ENCODE measurements at regions not wholly inside any gene's neighbourhood (a gene's known extent, or its start where the extent isn't known, plus 50 kb on each side); places are given as distances from the start of the nearest gene placed in this dataset.
"Not testable (repeated sequence)": the region's sequence is repeated elsewhere in the genome, so short reads cannot be mapped to it uniquely, and the experiment has no call there.

GRCh38 chr6:94785514-94785913, 791.8 kb upstream of the MANEA start:
- DNase-seq (ENCODE audit: low read depth) (no peak), FAIRE-seq (no peak)
- Histone ChIP-seq H3K27ac (ENCODE audit: low read depth, low read length) (no peak overlapping the region), H3K4me1 (ENCODE audit: insufficient read depth, low read length) (no peaks in the 10 kb centered on the region), H3K9ac (ENCODE audit: low read length) (no peak overlapping the region), H2AFZ (ENCODE audit: low read depth, low read length) (no peak overlapping the region), H3K79me2 (ENCODE audit: insufficient read depth, low read length) (no peaks in the 10 kb centered on the region), H3K9me3 (ENCODE audit: insufficient read depth, low read depth, low read length) (no peaks in the 10 kb centered on the region), H3K27me3 (ENCODE audit: insufficient read depth, low read length) (no peaks in the 10 kb centered on the region), H4K20me1 (ENCODE audit: insufficient read depth, low read length) (no peaks in the 10 kb centered on the region), H3K4me3 (ENCODE audit: insufficient read depth, low read depth, low read length) (no peak overlapping the region), H3K36me3 (ENCODE audit: insufficient read depth, low read length) (no peaks in the 10 kb centered on the region), H3K4me2 (ENCODE audit: low read length) (no peak overlapping the region)
- Mint-ChIP-seq H3K27ac (ENCODE audit: unreplicated experiment) (no peak overlapping the region), H3K4me3 (ENCODE audit: unreplicated experiment) (no peak overlapping the region), H3K9me3 (ENCODE audit: unreplicated experiment) (peaks cover 2% of the 10 kb centered on the region), H3K36me3 (ENCODE audit: low read depth, unreplicated experiment) (no peaks in the 10 kb centered on the region), H3K4me1 (ENCODE audit: low read depth, unreplicated experiment) (no peaks in the 10 kb centered on the region), H3K27me3 (ENCODE audit: low read depth, unreplicated experiment) (no peaks in the 10 kb centered on the region)
- TF ChIP-seq CTCF (IDR thresholded peaks at IDR 0.05; ENCODE audit: insufficient read depth, low read depth, low read length) (no peak), EZH2 (IDR thresholded peaks at IDR 0.05; ENCODE audit: insufficient read depth, low read length) (no peak)

- H3K9me3 ChIP-seq (ENCODE audit: insufficient read depth, low read depth, low read length); H3K4me2 ChIP-seq (ENCODE audit: low read length); H3K4me1 Mint-ChIP-seq (ENCODE audit: low read depth, unreplicated experiment); H4K20me1 ChIP-seq (ENCODE audit: insufficient read depth, low read length); H3K4me3 Mint-ChIP-seq (ENCODE audit: unreplicated experiment); H3K27ac Mint-ChIP-seq (ENCODE audit: unreplicated experiment); H2AFZ ChIP-seq (ENCODE audit: low read depth, low read length); H3K27me3 ChIP-seq (ENCODE audit: insufficient read depth, low read length); H3K9me3 Mint-ChIP-seq (ENCODE audit: unreplicated experiment); H3K79me2 ChIP-seq (ENCODE audit: insufficient read depth, low read length); FAIRE-seq; DNase-seq (ENCODE audit: low read depth); H3K9ac ChIP-seq (ENCODE audit: low read length); H3K27me3 Mint-ChIP-seq (ENCODE audit: low read depth, unreplicated experiment); H3K4me3 ChIP-seq (ENCODE audit: insufficient read depth, low read depth, low read length); H3K36me3 Mint-ChIP-seq (ENCODE audit: low read depth, unreplicated experiment); H3K36me3 ChIP-seq (ENCODE audit: insufficient read depth, low read length); H3K4me1 ChIP-seq (ENCODE audit: insufficient read depth, low read length); H3K27ac ChIP-seq (ENCODE audit: low read depth, low read length): not testable (repeated sequence)
Observed at GRCh38 chr6:94785081-94785480, 792.3 kb upstream of the MANEA start.

GRCh38 chr6:94769197-94769596, 808.1 kb upstream of the MANEA start:
- Histone ChIP-seq H4K20me1 (ENCODE audit: insufficient read depth, low read length) (no peaks in the 10 kb centered on the region), H3K79me2 (ENCODE audit: insufficient read depth, low read length) (no peaks in the 10 kb centered on the region), H2AFZ (ENCODE audit: low read depth, low read length) (no peak overlapping the region), H3K36me3 (ENCODE audit: insufficient read depth, low read length) (no peaks in the 10 kb centered on the region), H3K9me3 (ENCODE audit: insufficient read depth, low read depth, low read length) (no peaks in the 10 kb centered on the region), H3K4me3 (ENCODE audit: insufficient read depth, low read depth, low read length) (no peak overlapping the region), H3K27me3 (ENCODE audit: insufficient read depth, low read length) (no peaks in the 10 kb centered on the region), H3K4me1 (ENCODE audit: insufficient read depth, low read length) (no peaks in the 10 kb centered on the region), H3K27ac (ENCODE audit: low read depth, low read length) (no peak overlapping the region), H3K4me2 (ENCODE audit: low read length) (no peak overlapping the region), H3K9ac (ENCODE audit: low read length) (no peak overlapping the region)
- no peak for FAIRE-seq
- Mint-ChIP-seq H3K9me3 (ENCODE audit: unreplicated experiment) (no peaks in the 10 kb centered on the region), H3K36me3 (ENCODE audit: low read depth, unreplicated experiment) (no peaks in the 10 kb centered on the region), H3K4me3 (ENCODE audit: unreplicated experiment) (no peak overlapping the region), H3K4me1 (ENCODE audit: low read depth, unreplicated experiment) (no peaks in the 10 kb centered on the region), H3K27ac (ENCODE audit: unreplicated experiment) (no peak overlapping the region), H3K27me3 (ENCODE audit: low read depth, unreplicated experiment) (no peaks in the 10 kb centered on the region)
- no peak for DNase-seq (ENCODE audit: low read depth)
- no peak for TF ChIP-seq EZH2 (IDR thresholded peaks at IDR 0.05; ENCODE audit: insufficient read depth, low read length)
- no peak for TF ChIP-seq CTCF (IDR thresholded peaks at IDR 0.05; ENCODE audit: insufficient read depth, low read depth, low read length)

Data from astrocyte (in vitro differentiated cells and primary cell).